Chondrocyte (in vitro differentiated cells): ENCODE measurements at regions not wholly inside any gene's neighbourhood (a gene's known extent, or its start where the extent isn't known, plus 50 kb on each side); places are given as distances from the start of the nearest gene placed in this dataset.
"Not testable (repeated sequence)": the region's sequence is repeated elsewhere in the genome, so short reads cannot be mapped to it uniquely, and the experiment has no call there.

Source experiments
- DNase-seq: peaks from one replicate; pipeline ENCODE4 v3.0.0; 2021; ENCODE audit warnings: mixed read lengths, low spot score
- H3K27ac Mint-ChIP-seq: one replicate; pipeline ENCODE4 v1.8.0; 2021; ENCODE audit warnings: mild to moderate bottlenecking, moderate library complexity, mixed read lengths; ENCODE audit not compliant: unreplicated experiment
- H3K27me3 Mint-ChIP-seq: 2 replicates; pipeline ENCODE4 v1.8.0; 2021; ENCODE audit warnings: low read depth, mixed read lengths
- H3K36me3 Mint-ChIP-seq: 2 replicates; pipeline ENCODE4 v1.8.0; 2021; ENCODE audit warnings: low read depth, mixed read lengths
- H3K4me1 Mint-ChIP-seq: 2 replicates; pipeline ENCODE4 v1.8.0; 2021; ENCODE audit warnings: low read depth, mild to moderate bottlenecking, mixed read lengths
- H3K4me3 Mint-ChIP-seq: one replicate; pipeline ENCODE4 v1.8.0; 2021; ENCODE audit warnings: mild to moderate bottlenecking, moderate library complexity, mixed read lengths; ENCODE audit not compliant: unreplicated experiment
- H3K9me3 Mint-ChIP-seq: 2 replicates; pipeline ENCODE4 v1.8.0; 2021; ENCODE audit warnings: low read depth, mixed read lengths
- TF ChIP-seq, protein P1 (sequence below): fragments of 200-600 bp; sonication (generic); IDR thresholded peaks from 2 replicates; pipeline ENCODE4 v1.5.0; 2021; ENCODE audit warnings: antibody characterized with exemption, mild to moderate bottlenecking, moderate library complexity

DNA sequence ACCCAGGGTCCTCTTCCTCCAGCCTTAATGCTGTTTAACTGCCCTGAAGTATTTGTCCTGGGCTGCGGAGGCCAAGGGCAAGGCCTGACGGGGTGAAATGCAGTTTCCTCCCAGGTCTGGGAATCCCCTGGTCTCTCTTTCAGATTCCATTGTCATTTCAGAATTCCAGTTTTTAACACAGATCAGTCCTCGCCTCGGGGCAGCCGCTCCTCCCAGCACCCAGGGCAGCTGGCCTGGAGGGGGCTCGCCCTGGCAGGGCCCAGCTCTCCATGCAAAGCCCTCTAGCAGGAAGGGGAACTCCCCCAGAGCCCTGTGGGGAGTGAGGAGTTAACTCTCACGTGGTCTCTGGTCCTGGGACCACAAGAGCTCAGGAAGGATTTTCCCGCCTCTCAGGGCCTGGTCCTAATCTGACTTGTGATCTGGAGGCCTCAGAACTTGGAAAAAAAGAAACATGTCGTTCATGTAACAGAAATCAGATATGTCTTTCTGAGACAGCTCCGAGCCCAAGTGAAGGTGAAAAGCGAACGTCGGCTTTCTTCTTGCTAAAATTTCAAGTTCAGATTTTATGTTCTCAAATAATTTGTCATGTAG lies 265.6 kb upstream of the SFSWAP start:
- Mint-ChIP-seq H3K4me3 (no peak overlapping the region), H3K27me3 (peaks cover 10% of the 10 kb centered on the region), H3K27ac (no peak overlapping the region), H3K9me3 (peaks cover 12% of the 10 kb centered on the region), H3K36me3 (no peaks in the 10 kb centered on the region), H3K4me1 (no peaks in the 10 kb centered on the region)
- TF ChIP-seq, protein P1, sequence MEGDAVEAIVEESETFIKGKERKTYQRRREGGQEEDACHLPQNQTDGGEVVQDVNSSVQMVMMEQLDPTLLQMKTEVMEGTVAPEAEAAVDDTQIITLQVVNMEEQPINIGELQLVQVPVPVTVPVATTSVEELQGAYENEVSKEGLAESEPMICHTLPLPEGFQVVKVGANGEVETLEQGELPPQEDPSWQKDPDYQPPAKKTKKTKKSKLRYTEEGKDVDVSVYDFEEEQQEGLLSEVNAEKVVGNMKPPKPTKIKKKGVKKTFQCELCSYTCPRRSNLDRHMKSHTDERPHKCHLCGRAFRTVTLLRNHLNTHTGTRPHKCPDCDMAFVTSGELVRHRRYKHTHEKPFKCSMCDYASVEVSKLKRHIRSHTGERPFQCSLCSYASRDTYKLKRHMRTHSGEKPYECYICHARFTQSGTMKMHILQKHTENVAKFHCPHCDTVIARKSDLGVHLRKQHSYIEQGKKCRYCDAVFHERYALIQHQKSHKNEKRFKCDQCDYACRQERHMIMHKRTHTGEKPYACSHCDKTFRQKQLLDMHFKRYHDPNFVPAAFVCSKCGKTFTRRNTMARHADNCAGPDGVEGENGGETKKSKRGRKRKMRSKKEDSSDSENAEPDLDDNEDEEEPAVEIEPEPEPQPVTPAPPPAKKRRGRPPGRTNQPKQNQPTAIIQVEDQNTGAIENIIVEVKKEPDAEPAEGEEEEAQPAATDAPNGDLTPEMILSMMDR = no peak
- no peak for DNase-seq

DNA sequence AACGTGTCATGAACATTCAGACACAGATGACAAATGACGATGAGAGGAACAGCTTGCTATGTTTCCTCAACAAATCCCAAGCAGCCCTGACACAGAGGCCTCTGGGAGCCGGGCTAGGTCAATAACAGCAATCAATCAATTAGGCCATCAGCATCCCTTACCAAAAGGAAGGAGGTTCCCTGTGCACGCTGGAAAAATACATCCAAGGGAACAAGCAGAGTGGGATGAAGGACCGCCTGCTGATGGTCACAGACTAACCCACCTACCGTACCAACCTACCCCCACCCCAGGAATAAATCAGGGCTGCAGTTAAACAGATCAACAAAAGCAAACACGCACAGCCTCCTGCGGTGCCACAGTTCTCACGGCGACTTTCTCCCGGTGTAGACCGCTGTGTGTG lies 265.1 kb upstream of the SFSWAP start:
- Mint-ChIP-seq H3K36me3 (no peaks in the 10 kb centered on the region), H3K27me3 (peaks cover 10% of the 10 kb centered on the region), H3K4me3 (no peak overlapping the region), H3K9me3 (peaks cover 17% of the 10 kb centered on the region), H3K27ac (no peak overlapping the region), H3K4me1 (no peaks in the 10 kb centered on the region)
- TF ChIP-seq, protein P1 = no peak
- no peak for DNase-seq

DNA sequence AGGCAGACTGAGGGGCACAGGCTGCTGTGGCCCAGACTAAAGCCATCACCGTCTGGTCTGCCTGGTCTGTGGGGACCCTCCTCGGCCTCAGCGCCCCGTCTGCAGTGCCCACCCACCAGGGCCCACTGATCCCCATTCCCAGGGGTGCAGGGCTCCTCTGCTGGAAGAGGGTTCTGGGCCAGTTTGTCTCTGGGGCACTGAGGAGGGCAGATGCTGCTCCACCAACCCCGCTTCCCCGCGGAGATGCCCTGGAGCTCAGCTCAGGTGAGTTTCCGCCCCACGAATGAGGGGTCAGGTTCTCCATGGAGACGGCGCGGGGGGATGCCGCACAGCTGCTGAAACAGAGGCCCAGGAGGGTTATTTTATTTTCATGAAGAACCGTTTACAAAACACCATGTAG lies 263.3 kb upstream of the SFSWAP start:
- not testable (repeated sequence) for H3K4me3 Mint-ChIP-seq, H3K36me3 Mint-ChIP-seq, H3K4me1 Mint-ChIP-seq, H3K27me3 Mint-ChIP-seq, DNase-seq, H3K27ac Mint-ChIP-seq
- H3K9me3 Mint-ChIP-seq = peaks cover 27% of the 10 kb centered on the region

DNA sequence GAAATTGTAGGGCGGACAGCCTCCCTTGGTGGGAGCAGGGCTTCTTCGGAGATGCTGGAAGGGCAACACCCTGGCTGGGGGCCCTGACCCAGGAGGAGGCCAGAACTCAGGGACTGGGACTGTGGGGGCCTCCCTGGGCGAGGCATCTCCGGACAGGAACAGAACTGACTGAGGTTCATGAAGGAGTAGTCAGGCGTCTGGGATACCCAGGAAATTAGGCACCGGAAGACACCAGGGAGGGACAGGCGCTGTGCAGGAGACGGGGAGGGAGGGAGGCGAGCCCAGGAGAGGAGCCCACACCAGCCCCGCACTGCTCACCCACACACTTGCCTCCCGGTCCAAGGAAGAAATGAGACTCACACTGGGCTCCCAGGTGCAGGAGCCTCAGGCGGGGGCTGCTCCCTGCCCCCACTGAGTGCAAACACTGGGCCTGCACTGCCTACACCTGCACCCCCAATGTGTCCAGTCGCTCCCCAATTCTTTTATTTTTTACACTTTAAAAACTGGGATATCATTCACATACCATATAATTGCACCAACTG lies 262.6 kb upstream of the SFSWAP start:
- TF ChIP-seq, protein P1 = no peak
- Mint-ChIP-seq H3K27ac (no peak overlapping the region), H3K9me3 (peaks cover 27% of the 10 kb centered on the region), H3K27me3 (peaks cover 8% of the 10 kb centered on the region), H3K4me1 (no peaks in the 10 kb centered on the region), H3K4me3 (no peak overlapping the region), H3K36me3 (no peaks in the 10 kb centered on the region)
- no peak for DNase-seq

DNA sequence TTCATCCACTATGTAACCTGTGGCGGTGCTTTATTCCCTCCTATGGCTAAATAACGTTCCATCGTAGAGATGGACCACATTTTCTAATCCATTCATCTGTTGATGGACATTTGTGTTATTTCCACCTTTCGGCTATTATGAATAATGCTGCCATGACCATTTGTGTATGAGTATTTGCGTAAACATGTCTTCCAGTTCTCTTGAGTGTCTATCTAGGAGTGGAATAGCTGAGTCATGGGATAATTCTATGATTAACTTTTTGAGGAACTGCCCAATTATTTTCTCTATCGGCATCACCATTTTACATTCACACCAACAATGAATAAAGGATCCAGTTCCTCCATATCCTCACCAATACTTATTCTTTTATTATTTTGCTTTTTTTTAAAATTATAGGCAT lies 261.9 kb upstream of the SFSWAP start:
- H3K4me1 Mint-ChIP-seq = no peaks in the 10 kb centered on the region
- no peaks in the 10 kb centered on the region for H3K36me3 Mint-ChIP-seq
- H3K9me3 Mint-ChIP-seq = peaks cover 27% of the 10 kb centered on the region
- TF ChIP-seq, protein P1 = no peak
- no peak overlapping the region for H3K4me3 Mint-ChIP-seq
- no peak overlapping the region for H3K27ac Mint-ChIP-seq
- H3K27me3 Mint-ChIP-seq = peaks cover 8% of the 10 kb centered on the region
- no peak for DNase-seq

DNA sequence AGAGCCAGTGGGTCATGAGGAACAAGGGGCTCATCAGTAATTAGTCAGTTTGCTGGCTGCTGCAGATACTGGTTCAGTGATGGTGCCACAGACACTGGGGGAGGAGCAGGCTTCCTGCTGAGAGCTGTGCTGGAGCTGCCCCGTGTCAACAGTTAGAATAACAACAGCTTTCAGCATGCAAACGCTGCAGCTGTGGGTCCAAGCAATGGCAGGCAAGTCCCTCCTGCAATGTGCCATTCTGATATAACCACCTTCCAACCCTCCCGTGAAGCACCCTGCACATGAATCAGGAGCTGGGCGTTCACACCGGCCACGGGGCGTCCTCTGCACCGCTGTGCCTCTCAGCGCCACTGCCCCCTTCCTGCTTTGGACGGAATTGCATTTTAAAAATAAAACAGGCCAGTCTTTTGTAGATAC lies 258.4 kb upstream of the SFSWAP start:
- H3K27me3 Mint-ChIP-seq = peaks cover 6% of the 10 kb centered on the region
- H3K36me3 Mint-ChIP-seq = no peaks in the 10 kb centered on the region
- TF ChIP-seq, protein P1 = peak; percentile 52
- H3K4me3 Mint-ChIP-seq = no peak overlapping the region
- no peak for DNase-seq
- peaks cover 27% of the 10 kb centered on the region for H3K9me3 Mint-ChIP-seq
- no peak overlapping the region for H3K27ac Mint-ChIP-seq
- H3K4me1 Mint-ChIP-seq = no peaks in the 10 kb centered on the region
